HG02759 (cell line): ENCODE measurements at regions not wholly inside any gene's neighbourhood (a gene's known extent, or its start where the extent isn't known, plus 50 kb on each side); places are given as distances from the start of the nearest gene placed in this dataset.

Experiments
- ATAC-seq: cut with Tn5 transposase; IDR thresholded peaks from one replicate; pipeline ENCODE4 v1.9.1; 2021; ENCODE audit warnings: mild to moderate bottlenecking, moderate library complexity; ENCODE audit not compliant: unreplicated experiment

- no peak for ATAC-seq
Observed at GRCh38 chr5:45195026-45195425, 386.3 kb downstream of the MRPS30 start.
